ACHN (cell line): ENCODE measurements at regions not wholly inside any gene's neighbourhood (a gene's known extent, or its start where the extent isn't known, plus 50 kb on each side); places are given as distances from the start of the nearest gene placed in this dataset.

ENCODE experiments used
- DNase-seq: peaks from one replicate; pipeline ENCODE4 v3.0.0-alpha.2; 2015
- in situ Hi-C: cut with HindIII; loops from 2 replicates; pipeline ENCODE4 v1.10.0; 2017; ENCODE audit warnings: low sequenced_read_pairs, low pct_ligation_motif_present, low pct_unique_long_range_greater_than_20kb

GRCh38 chr22:22425783-22426624 is 82.5 kb downstream of the ZNF280B start:
- in situ Hi-C loops, result no loop called here
- no peak for DNase-seq

- in situ Hi-C loops, result no loop called here
- no peak for DNase-seq
These were observed 80.9 kb downstream of the ZNF280B start for GRCh38 chr22:22427542-22428065.

DNA sequence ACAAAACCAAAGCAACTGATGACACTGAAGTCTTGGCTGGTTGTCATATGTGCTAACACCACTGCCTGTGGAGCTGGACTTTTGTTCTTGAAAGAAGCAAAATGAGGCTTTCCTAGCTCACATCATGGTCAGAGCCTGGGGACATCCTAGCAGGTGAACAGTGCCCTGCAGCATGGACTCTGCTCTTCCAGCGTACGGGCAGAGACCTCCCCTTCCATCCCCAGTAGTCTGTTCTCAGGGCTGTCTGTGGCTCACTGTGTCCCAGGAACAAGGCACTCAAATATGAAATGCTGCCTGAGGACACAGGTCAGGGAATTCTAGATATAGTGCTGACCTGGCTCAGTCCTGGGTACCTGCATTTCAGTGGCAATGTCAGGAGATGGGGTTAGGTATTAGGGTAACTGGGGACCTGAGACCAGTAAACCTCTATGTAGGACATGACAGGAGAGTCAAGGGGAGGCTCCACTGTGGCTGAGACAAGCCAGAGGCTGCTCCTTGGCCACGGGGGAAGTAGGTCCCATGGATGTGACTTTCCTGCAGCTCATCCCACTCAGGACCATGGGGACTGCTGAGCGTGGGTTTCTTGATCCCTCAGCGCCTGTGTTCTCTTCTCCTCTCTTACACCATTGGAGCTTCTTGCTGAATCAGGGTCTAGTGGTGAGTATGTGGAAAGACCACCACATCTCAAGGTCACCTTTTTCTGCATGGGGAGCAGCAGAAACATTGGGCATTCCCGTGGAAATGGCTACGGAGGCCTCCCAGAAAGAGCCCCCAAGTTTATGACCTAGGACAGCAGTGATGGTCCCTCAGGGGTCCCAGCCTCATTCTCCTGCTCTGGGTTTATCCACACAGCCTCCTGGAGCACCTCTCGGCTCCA is 80.1 kb downstream of the ZNF280B start:
- in situ Hi-C loops, result no loop called here

GRCh38 chr22:22429369-22430108 is 79.0 kb downstream of the ZNF280B start:
- DNase-seq, result no peak
- in situ Hi-C loops, result no loop called here

More for the DNA sequence above, 80.1 kb downstream of the ZNF280B start:
- no peak for DNase-seq

- in situ Hi-C loops, result no loop called here
- DNase-seq, result no peak
These were observed 78.3 kb downstream of the ZNF280B start for GRCh38 chr22:22430111-22430820.

DNA sequence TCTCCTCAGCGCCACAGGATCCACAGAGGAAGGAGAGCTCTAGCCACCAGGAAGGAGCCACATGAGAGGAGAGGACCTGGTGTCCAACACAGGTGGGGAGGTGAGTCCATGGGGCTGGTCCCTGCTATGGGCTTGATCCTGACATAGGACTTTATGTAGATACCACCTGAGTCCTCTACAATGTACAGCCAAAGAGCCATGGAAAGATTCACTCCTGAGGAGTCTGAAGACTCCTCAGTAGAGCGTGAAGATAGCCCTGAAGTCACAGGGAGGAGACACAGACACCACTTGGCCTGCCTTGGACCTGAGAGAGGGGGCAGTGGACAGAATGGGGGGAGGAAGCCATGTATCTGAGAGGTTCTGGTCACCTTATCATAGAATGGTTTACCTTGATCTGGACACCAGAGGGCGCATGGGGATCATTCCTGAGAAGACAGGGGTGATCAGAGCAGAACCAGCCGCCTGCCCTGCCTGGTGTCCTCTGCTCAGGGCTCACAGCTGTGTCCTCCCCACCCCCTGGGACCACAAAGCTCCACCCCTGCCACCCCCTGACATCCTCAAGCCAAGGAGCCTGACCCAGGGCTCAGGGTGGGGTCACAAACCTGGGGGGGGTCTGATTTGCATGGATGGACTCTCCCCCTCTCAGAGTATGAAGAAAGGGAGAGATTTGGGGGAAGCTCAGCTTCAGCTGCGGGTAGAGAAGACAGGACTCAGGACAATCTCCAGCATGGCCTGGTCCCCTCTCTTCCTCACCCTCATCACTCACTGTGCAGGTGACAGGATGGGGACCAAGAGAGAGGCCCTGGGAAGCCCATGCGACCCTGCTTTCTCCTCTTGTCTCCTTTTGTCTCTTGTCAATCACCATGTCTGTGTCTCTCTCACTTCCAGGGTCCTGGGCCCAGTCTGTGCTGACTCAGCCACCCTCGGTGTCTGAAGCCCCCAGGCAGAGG is 77.0 kb downstream of the ZNF280B start:
- peak; percentile 49 for DNase-seq
- in situ Hi-C loops, result no loop called here

- in situ Hi-C loops, result no loop called here
These were observed 76.1 kb downstream of the ZNF280B start for GRCh38 chr22:22432479-22432878.

GRCh38 chr22:22432937-22433336 is 75.6 kb downstream of the ZNF280B start:
- in situ Hi-C loops, result no loop called here
- no peak for DNase-seq

More at GRCh38 chr22:22432479-22432878, 76.1 kb downstream of the ZNF280B start:
- DNase-seq, result no peak

- no peak for DNase-seq
- in situ Hi-C loops, result no loop called here
These were observed 74.8 kb downstream of the ZNF280B start for GRCh38 chr22:22433770-22434169.
